ENCODE measurements at regions not wholly inside any gene's neighbourhood (a gene's known extent, or its start where the extent isn't known, plus 50 kb on each side); places are given as distances from the start of the nearest gene placed in this dataset.

DNA sequence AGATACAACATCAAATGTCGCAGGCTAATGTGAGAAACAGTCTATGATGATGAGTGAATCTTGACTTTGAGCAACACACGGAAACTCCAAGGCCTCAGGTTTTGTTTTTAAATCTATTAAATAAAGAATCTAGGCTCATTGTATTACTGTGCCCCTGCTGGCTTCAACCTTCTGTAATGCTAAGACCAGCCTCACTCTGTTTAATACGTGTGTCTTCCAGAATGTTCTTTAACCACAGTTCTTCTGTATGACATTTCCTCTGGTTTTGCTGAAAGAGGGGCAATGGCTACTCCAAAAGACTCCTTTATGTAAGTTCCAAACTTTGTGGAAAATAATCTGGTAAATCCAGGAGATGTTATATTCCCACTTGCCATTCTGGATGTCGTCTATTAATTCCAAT, 101.1 kb upstream of the TIAM1 start:
- no peak for FAIRE-seq
- Histone ChIP-seq H3K27me3 (ENCODE audit: control insufficient read depth in 2 of 2, insufficient read depth in 2 of 2, low read length in 2 of 2) (no peaks in the 10 kb centered on the region), H3K9me3 (replicated peaks; ENCODE audit: control insufficient read depth, insufficient read depth, low read length) (peaks cover 4% of the 10 kb centered on the region), H3K79me2 (ENCODE audit: control insufficient read depth, insufficient read depth, low read length) (no peaks in the 10 kb centered on the region), H3K4me1 (ENCODE audit: control insufficient read depth, extremely low read depth, insufficient read depth, low read length) (no peaks in the 10 kb centered on the region), H3K9me1 (replicated peaks; ENCODE audit: control insufficient read depth, extremely low read depth, insufficient read depth, low read length) (no peaks in the 10 kb centered on the region), H3K27ac (ENCODE audit: insufficient read depth, low read depth, low read length) (no peak overlapping the region), H3K4me3 (replicated peaks in 1 of 3; ENCODE audit: insufficient read depth in 1 of 3, low read depth in 1 of 3, low read length in 3 of 3) (no peak overlapping the region), H3K9ac (replicated peaks; ENCODE audit: extremely low read depth, insufficient read depth, low read length) (no peak overlapping the region), H3K36me3 (ENCODE audit: control insufficient read depth in 2 of 2, extremely low read depth in 1 of 2, insufficient read depth in 2 of 2, low read length in 2 of 2) (no peaks in the 10 kb centered on the region), H2AFZ (ENCODE audit: low read depth, low read length) (no peak overlapping the region), H3K4me2 (ENCODE audit: insufficient read depth, low read length) (no peak overlapping the region), H4K20me1 (replicated peaks; ENCODE audit: control insufficient read depth, extremely low read depth, insufficient read depth, low read length) (no peaks in the 10 kb centered on the region)
- TF ChIP-seq GATA2 (IDR thresholded peaks at IDR 0.05; ENCODE audit: insufficient read depth, insufficient read length, low read depth, low read length) (no peak), JUN (IDR thresholded peaks at IDR 0.05; ENCODE audit: borderline replicate concordance, insufficient read depth, insufficient read length, low read depth) (no peak), EZH2 (IDR thresholded peaks at IDR 0.05; ENCODE audit: borderline replicate concordance, low read depth, low read length, severe bottlenecking) (no peak), MYC (IDR thresholded peaks at IDR 0.05; ENCODE audit: low read depth, low read length) (no peak)
- TF ChIP-seq, protein P1, sequence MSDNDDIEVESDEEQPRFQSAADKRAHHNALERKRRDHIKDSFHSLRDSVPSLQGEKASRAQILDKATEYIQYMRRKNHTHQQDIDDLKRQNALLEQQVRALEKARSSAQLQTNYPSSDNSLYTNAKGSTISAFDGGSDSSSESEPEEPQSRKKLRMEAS (IDR thresholded peaks at IDR 0.05; ENCODE audit: insufficient read depth, insufficient read length): no peak
- TF ChIP-seq, protein P2, sequence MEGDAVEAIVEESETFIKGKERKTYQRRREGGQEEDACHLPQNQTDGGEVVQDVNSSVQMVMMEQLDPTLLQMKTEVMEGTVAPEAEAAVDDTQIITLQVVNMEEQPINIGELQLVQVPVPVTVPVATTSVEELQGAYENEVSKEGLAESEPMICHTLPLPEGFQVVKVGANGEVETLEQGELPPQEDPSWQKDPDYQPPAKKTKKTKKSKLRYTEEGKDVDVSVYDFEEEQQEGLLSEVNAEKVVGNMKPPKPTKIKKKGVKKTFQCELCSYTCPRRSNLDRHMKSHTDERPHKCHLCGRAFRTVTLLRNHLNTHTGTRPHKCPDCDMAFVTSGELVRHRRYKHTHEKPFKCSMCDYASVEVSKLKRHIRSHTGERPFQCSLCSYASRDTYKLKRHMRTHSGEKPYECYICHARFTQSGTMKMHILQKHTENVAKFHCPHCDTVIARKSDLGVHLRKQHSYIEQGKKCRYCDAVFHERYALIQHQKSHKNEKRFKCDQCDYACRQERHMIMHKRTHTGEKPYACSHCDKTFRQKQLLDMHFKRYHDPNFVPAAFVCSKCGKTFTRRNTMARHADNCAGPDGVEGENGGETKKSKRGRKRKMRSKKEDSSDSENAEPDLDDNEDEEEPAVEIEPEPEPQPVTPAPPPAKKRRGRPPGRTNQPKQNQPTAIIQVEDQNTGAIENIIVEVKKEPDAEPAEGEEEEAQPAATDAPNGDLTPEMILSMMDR (IDR thresholded peaks at IDR 0.05; ENCODE audit: extremely low read depth in 1 of 2, insufficient read depth in 1 of 2, low read depth in 1 of 2, low read length in 2 of 2): no peak
- ChIA-PET CTCF (no interaction called here), POLR2A (no interaction called here)
- BruUV-seq (replicated peaks): no TSS peak
- DNase-seq (ENCODE audit: low read depth, low spot score): no peak
- dilution Hi-C loops (cut with MboI; ENCODE audit: extremely low pct_ligation_motif_present, low sequenced_read_pairs): no loop called here
- intact Hi-C loops (cut with micrococcal nuclease): no loop called here
